ENCODE measurements at regions not wholly inside any gene's neighbourhood (a gene's known extent, or its start where the extent isn't known, plus 50 kb on each side); places are given as distances from the start of the nearest gene placed in this dataset.
A peak's percentile ranks its signal among the peaks of the same experiment; 100 is the strongest.

- H3K27ac ChIP-seq (ENCODE audit: low read depth, low read length, poor library complexity, severe bottlenecking) = no peak overlapping the region
- no peaks in the 10 kb centered on the region for H3K27me3 ChIP-seq (replicated peaks; ENCODE audit: insufficient read depth, low read depth, low read length, poor library complexity)
- CTCF ChIA-PET = no interaction called here
- peak; percentile 28 for DNase-seq (ENCODE audit: low spot score)
- H3K36me3 ChIP-seq (ENCODE audit: insufficient read depth, low read length, poor library complexity, severe bottlenecking) = no peaks in the 10 kb centered on the region
- peaks cover 7% of the 10 kb centered on the region for H3K4me1 ChIP-seq (ENCODE audit: insufficient read depth, low read length, poor library complexity, severe bottlenecking)
- no peak overlapping the region for H3K4me3 ChIP-seq (ENCODE audit: low read depth, low read length, poor library complexity, severe bottlenecking)
- TF ChIP-seq CTCF (conservative IDR thresholded peaks at IDR 0.05; ENCODE audit: low read depth, low read length) (peak; percentile 52), EZH2 (IDR thresholded peaks at IDR 0.05; ENCODE audit: borderline replicate concordance, low read depth, low read length, poor library complexity, severe bottlenecking) (no peak)
- intact Hi-C loops (cut with micrococcal nuclease; ENCODE audit: unreplicated experiment) = no loop called here
- no peaks in the 10 kb centered on the region for H3K9me3 ChIP-seq (ENCODE audit: low read depth, low read length, poor library complexity, severe bottlenecking)
- BruUV-seq (replicated peaks) = no TSS peak
- POLR2A ChIA-PET (ENCODE audit: low non-redundant PET) = no interaction called here
Measured at GRCh38 chr12:107564946-107565345, 120.7 kb upstream of the PWP1 start.

DNA sequence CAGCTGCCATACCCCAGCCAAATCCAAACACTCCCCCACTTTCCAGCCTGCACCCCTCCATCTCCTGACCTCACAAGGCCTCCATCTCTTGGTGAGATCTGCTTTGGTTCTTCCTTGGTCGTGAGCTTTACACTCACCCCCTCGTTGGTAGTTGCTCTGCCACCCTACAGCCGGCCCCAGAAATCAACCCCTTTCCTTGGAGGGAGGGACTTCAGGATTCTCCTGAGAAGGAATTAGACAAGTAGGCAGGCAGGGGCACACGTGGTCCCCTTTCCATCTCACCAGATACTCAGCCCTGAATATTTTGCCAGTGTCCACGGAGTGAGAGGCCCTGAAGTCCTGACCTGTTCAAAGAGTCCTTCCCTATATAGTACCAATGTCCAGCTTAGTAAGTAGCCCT is 120.0 kb upstream of the PWP1 start:
- Histone ChIP-seq H3K4me1 (ENCODE audit: insufficient read depth, low read length, poor library complexity, severe bottlenecking) (peaks cover under 1% of the 10 kb centered on the region), H3K4me3 (ENCODE audit: low read depth, low read length, poor library complexity, severe bottlenecking) (no peak overlapping the region), H3K9me3 (ENCODE audit: low read depth, low read length, poor library complexity, severe bottlenecking) (no peaks in the 10 kb centered on the region), H3K27ac (ENCODE audit: low read depth, low read length, poor library complexity, severe bottlenecking) (no peak overlapping the region), H3K27me3 (replicated peaks; ENCODE audit: insufficient read depth, low read depth, low read length, poor library complexity) (no peaks in the 10 kb centered on the region), H3K36me3 (ENCODE audit: insufficient read depth, low read length, poor library complexity, severe bottlenecking) (no peaks in the 10 kb centered on the region)
- DNase-seq (ENCODE audit: low spot score) = no peak
- no TSS peak for BruUV-seq (replicated peaks)
- TF ChIP-seq CTCF (conservative IDR thresholded peaks at IDR 0.05; ENCODE audit: low read depth, low read length) = no peak
- TF ChIP-seq EZH2 (IDR thresholded peaks at IDR 0.05; ENCODE audit: borderline replicate concordance, low read depth, low read length, poor library complexity, severe bottlenecking) = no peak
- intact Hi-C loops (cut with micrococcal nuclease; ENCODE audit: unreplicated experiment) = no loop called here
- ChIA-PET POLR2A (ENCODE audit: low non-redundant PET) (no interaction called here), CTCF (interaction anchor here (0.9 kb wide), 1 partner anchor 40 kb away, joined by 3 read pairs; no protein-coding TSS in a partner anchor)

DNA sequence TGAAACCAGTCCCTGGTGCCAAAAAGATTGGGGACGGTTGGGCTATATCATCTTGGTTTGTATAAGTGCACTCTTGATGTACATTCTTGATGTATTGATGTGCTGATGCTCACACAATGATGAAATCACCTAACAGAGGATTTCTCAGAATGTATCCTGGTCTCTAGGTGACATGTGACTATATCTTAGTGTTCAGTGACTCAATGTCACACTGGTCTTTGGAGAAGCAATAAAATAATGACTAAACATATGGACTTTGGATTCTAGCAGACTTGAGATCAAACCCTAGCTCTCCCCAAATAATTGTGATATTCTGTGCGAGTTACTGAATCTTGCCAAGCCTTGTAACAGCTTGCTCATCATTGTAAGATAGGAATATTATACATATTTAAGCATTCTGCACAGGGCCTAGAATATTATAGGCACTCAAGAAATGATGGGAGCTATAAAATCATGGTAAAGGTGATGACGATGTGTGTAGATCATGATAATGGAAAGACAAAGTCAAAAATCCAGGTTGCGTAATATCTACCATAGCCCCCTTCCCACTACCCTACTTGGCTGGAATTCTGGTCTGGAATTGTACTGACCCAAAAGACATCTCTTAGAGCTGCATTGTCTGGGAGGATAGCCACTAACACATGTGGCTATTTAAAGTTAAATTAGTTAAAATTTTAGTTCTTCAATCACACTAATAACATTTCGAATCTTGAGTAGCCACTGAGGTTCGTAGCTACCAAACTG is 117.6 kb upstream of the PWP1 start:
- intact Hi-C loops (cut with micrococcal nuclease; ENCODE audit: unreplicated experiment) = no loop called here
- no peaks in the 10 kb centered on the region for H3K4me1 ChIP-seq (ENCODE audit: insufficient read depth, low read length, poor library complexity, severe bottlenecking)
- POLR2A ChIA-PET (ENCODE audit: low non-redundant PET) = no interaction called here
- no peaks in the 10 kb centered on the region for H3K9me3 ChIP-seq (ENCODE audit: low read depth, low read length, poor library complexity, severe bottlenecking)
- no peak overlapping the region for H3K4me3 ChIP-seq (ENCODE audit: low read depth, low read length, poor library complexity, severe bottlenecking)
- TF ChIP-seq CTCF (conservative IDR thresholded peaks at IDR 0.05; ENCODE audit: low read depth, low read length) (no peak), EZH2 (IDR thresholded peaks at IDR 0.05; ENCODE audit: borderline replicate concordance, low read depth, low read length, poor library complexity, severe bottlenecking) (no peak)
- BruUV-seq (replicated peaks) = no TSS peak
- no peaks in the 10 kb centered on the region for H3K36me3 ChIP-seq (ENCODE audit: insufficient read depth, low read length, poor library complexity, severe bottlenecking)
- no peak overlapping the region for H3K27ac ChIP-seq (ENCODE audit: low read depth, low read length, poor library complexity, severe bottlenecking)
- no peaks in the 10 kb centered on the region for H3K27me3 ChIP-seq (replicated peaks; ENCODE audit: insufficient read depth, low read depth, low read length, poor library complexity)
- CTCF ChIA-PET = no interaction called here
- no peak for DNase-seq (ENCODE audit: low spot score)
